ENCODE measurements at regions not wholly inside any gene's neighbourhood (a gene's known extent, or its start where the extent isn't known, plus 50 kb on each side); places are given as distances from the start of the nearest gene placed in this dataset.

GRCh38 chr2:203645831-203646230 lies 60.6 kb upstream of the CD28 start:
- no peak for DNase-seq
- H3K27me3 Mint-ChIP-seq (ENCODE audit: insufficient read depth), result peaks cover 1% of the 10 kb centered on the region
- H3K4me1 Mint-ChIP-seq (ENCODE audit: low read depth), result peaks cover 20% of the 10 kb centered on the region
- TF ChIP-seq CTCF (IDR thresholded peaks at IDR 0.05), result no peak
- H3K4me3 Mint-ChIP-seq, result no peak overlapping the region
- H3K36me3 Mint-ChIP-seq (ENCODE audit: low read depth), result peaks cover 7% of the 10 kb centered on the region; the same call in 1 of the 2 replicates
- H3K9me3 Mint-ChIP-seq, result peaks cover 5% of the 10 kb centered on the region; the same call in 1 of the 2 replicates
- no peak overlapping the region for H3K27ac Mint-ChIP-seq

- Mint-ChIP-seq H3K9me3 (peaks cover 5% of the 10 kb centered on the region; the same call in 1 of the 2 replicates), H3K4me3 (no peak overlapping the region), H3K27ac (no peak overlapping the region), H3K4me1 (ENCODE audit: low read depth) (peaks cover 25% of the 10 kb centered on the region), H3K36me3 (ENCODE audit: low read depth) (peaks cover 3% of the 10 kb centered on the region; the same call in 1 of the 2 replicates), H3K27me3 (ENCODE audit: insufficient read depth) (peaks cover 1% of the 10 kb centered on the region)
- no peak for TF ChIP-seq CTCF (IDR thresholded peaks at IDR 0.05)
- no peak for DNase-seq
Observed at GRCh38 chr2:203646266-203646864, 60.1 kb upstream of the CD28 start.

- peaks cover 25% of the 10 kb centered on the region for H3K4me1 Mint-ChIP-seq (ENCODE audit: low read depth)
- H3K27me3 Mint-ChIP-seq (ENCODE audit: insufficient read depth), result no peaks in the 10 kb centered on the region; the same call in 1 of the 2 replicates
Observed at GRCh38 chr2:203646961-203647360, 59.5 kb upstream of the CD28 start.

GRCh38 chr2:203647579-203647978 lies 58.9 kb upstream of the CD28 start:
- Mint-ChIP-seq H3K9me3 (no peaks in the 10 kb centered on the region), H3K27me3 (ENCODE audit: insufficient read depth) (no peaks in the 10 kb centered on the region; the same call in 1 of the 2 replicates), H3K36me3 (ENCODE audit: low read depth) (no peaks in the 10 kb centered on the region), H3K4me3 (no peak overlapping the region), H3K4me1 (ENCODE audit: low read depth) (peaks cover 25% of the 10 kb centered on the region), H3K27ac (no peak overlapping the region)
- DNase-seq, result no peak
- TF ChIP-seq CTCF (IDR thresholded peaks at IDR 0.05), result no peak

More at GRCh38 chr2:203646961-203647360, 59.5 kb upstream of the CD28 start:
- no peak overlapping the region for H3K4me3 Mint-ChIP-seq
- H3K36me3 Mint-ChIP-seq (ENCODE audit: low read depth), result no peaks in the 10 kb centered on the region
- no peaks in the 10 kb centered on the region for H3K9me3 Mint-ChIP-seq
- no peak for TF ChIP-seq CTCF (IDR thresholded peaks at IDR 0.05)
- H3K27ac Mint-ChIP-seq, result no peak overlapping the region
- no peak for DNase-seq

GRCh38 chr2:203648273-203648672 lies 58.2 kb upstream of the CD28 start:
- no peak overlapping the region for H3K27ac Mint-ChIP-seq
- no peaks in the 10 kb centered on the region for H3K36me3 Mint-ChIP-seq (ENCODE audit: low read depth)
- no peaks in the 10 kb centered on the region for H3K9me3 Mint-ChIP-seq
- DNase-seq, result no peak
- TF ChIP-seq CTCF (IDR thresholded peaks at IDR 0.05), result no peak
- no peaks in the 10 kb centered on the region; the same call in 1 of the 2 replicates for H3K27me3 Mint-ChIP-seq (ENCODE audit: insufficient read depth)
- no peak overlapping the region for H3K4me3 Mint-ChIP-seq
- peaks cover 25% of the 10 kb centered on the region for H3K4me1 Mint-ChIP-seq (ENCODE audit: low read depth)

Measured in HFFc6 (cell line).